ENCODE measurements at regions not wholly inside any gene's neighbourhood (a gene's known extent, or its start where the extent isn't known, plus 50 kb on each side); places are given as distances from the start of the nearest gene placed in this dataset.
A peak's percentile ranks its signal among the peaks of the same experiment; 100 is the strongest.

GRCh38 chr3:72560846-72561675, 287.2 kb downstream of the SHQ1 start:
- DNase-seq, result no peak

DNA sequence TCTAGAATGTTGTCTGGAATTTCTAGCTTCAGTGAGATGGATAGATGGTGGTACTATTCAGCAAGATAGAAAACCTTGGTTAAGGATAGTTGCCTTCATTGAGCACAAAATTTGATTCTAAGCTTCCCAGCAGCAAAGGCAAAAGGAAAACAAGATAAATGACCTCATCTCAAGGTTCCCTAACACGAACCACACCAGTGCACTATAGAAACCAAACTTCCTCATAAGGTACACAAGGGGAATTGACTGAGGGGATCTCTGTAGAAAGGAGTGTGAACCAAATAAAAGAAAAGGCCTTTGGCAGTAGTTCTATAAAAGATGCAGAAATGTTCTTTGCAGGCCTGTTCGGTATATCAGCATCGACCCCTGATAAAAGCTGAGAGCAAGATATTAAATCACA, 288.9 kb downstream of the SHQ1 start:
- DNase-seq, result no peak

DNA sequence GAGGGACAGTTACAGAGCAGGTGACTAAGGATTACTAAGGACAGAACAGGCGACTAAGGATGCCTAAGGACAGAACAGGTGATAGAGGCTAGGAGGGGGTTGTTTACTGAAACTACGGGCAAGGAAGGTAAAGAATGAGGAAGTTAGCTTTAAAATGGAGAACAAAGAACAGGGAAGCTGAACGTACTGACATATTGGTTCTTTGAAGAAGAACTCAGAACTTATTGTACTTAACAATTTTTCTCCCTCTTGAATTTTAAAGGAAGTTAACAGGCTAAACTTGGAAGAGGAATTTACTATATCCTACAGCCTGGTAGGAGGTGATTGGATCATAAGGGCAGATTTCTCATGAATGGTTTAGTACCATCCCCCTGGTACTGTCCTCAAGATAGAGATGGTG, 290.2 kb downstream of the SHQ1 start:
- no peak for DNase-seq

- DNase-seq, result no peak
Observed at GRCh38 chr3:72555714-72556113, 292.5 kb downstream of the SHQ1 start.

GRCh38 chr3:72554689-72555088, 293.6 kb downstream of the SHQ1 start:
- no peak for DNase-seq

DNA sequence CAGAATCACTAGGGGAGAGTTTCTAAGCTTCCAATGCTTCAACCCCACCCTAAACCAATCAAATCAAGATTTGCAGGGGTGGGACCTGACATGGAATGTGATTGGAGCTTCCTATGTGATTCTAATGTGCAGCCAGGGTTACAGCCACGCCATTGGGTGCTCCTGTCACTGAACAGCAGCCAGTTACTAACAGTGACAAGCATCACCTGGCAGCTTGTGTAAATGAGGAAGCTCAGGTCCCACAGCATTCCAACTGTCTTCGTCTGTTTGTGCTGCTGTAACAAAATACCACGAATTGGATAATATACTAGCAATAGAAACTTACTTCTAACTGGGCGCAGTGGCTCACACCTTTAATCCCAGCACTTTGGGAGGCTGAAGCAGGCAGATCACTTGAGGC, 294.9 kb downstream of the SHQ1 start:
- no peak for DNase-seq

DNA sequence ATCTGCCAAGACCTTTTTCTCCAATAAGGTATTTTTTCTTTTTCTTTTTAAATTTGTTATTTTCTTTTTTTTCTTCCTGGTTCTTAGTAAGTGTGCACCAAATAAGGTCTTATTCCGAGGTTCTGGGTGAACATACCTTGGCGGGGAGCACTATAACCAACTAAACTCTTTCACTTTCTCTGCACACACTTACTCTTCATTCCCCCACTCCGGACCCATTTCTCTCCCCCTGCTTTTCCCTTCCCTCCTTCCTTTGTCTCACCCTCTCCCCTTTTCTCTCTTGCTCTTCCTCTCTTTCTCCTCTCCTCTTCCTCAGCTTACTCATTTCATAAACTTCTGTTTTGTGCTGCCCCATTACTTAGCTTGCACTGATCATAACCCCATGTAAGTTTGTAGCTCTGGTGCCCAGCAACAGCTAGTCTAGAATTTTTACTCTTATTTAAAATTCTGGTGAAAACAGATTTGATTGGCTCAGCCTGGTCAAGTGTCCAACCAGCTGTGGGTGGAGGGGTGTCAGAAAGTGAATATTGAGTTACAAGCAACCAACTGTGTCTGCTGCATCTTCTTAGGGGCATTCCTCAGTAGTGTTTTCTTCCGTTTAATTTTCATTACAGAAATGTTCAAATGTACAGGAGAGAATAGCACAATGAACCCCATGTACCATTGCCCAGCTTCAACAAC, 297.5 kb downstream of the SHQ1 start:
- no peak for DNase-seq

DNA sequence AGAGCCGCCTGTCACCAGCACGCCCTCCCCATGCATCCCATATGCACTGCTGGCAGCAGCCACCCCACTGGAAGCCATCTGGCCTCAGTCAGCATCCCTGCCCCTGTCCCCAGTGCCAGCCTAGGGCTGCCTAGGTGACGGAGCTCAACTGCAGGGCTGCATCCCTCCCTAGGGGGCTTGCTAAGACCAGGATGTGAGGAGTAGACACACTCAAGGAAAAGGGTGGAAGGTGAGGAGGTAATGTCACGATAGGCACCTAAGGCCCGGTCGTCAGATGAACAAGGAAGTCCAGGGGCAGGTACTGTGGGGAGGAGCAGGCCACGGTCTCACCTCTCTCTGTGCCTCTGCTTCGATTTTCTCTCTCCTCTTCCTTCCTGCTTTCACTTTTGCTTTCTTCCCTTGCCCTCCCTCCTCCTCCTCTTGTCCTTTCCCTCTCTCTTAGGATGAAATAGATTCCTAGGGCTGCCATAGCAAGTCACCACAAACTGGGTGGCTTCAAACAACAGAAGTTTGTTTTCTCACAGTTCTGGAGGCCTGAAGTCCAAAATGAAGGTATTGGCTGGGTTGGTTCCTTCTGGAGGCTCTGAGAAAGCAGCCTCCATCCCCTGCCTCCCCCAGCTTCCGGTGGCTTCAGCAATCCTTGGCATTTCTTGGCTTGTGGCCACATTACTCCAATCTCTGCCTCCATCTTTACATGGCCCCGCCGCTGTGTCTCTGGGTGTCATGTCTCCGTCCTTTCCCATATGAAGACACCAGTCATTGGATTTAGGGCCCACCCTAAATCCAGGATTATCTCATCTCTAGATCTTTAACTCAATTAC, 298.3 kb downstream of the SHQ1 start:
- no peak for DNase-seq

DNA sequence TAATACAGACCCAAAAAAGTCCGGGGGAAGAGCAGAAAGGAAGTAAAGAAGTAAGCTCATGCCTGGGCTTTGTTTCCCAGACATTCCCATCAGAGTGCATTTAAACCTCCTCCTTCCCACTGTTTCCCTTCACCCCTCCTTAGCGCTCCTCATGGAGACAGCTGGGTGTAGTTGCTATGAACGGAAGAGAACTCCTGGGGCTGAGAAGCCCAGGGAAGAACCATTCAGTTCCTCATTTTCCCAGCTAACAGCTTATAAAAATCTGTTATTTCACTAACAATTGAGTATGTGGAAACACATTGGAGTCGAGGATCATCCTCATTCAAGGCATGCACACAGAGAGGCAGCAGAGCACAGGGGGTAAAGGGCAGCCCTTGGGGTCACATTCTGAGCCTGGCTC, 299.3 kb downstream of the SHQ1 start:
- DNase-seq, result no peak

GRCh38 chr3:72548461-72548860, 299.8 kb downstream of the SHQ1 start:
- DNase-seq, result no peak

DNA sequence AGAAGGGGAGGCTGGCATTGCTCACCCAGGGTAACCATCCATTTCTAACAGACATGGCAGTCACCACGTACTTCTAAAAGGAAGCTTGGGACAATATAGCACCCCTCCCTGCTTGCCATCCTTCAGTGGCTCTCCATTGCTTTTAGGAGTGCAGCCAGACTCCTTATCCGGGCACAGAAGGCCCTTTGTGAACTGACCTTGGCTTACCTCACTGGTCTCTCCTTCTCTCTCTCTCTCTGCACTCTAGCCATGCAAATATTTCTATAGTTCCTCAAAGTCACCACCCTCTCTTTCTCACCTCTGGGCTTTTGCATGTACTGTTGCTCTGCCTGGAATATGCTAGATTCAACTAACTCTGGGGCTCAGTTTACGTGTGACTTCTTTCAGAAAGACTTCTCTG, 301.1 kb downstream of the SHQ1 start:
- DNase-seq, result no peak

- DNase-seq, result no peak
Observed at GRCh38 chr3:72544239-72544638, 304.0 kb downstream of the SHQ1 start.

GRCh38 chr3:72543246-72543645, 305.0 kb downstream of the SHQ1 start:
- no peak for DNase-seq

DNA sequence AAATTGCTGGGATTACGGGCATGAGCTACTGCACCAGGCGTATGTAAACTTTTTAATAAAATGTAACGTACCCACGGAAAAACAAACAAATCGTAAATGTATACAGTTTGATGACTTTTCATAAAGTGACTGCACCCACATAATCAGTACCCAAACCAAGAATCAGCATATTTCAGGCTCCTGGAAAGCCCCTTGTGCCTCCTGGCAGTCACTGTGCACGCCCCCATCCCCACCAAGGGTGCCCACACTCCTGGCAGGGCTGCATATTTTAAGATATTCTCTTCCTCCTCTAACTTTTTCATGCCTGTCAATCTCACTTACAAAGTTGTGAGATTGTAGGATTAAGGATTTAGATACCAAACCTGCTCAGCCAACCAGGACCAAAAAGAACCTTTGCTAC, 305.5 kb downstream of the SHQ1 start:
- no peak for DNase-seq

GRCh38 chr3:72539856-72540255, 308.4 kb downstream of the SHQ1 start:
- DNase-seq, result no peak

- no peak for DNase-seq
Observed at GRCh38 chr3:72538070-72538745, 310.0 kb downstream of the SHQ1 start.

DNA sequence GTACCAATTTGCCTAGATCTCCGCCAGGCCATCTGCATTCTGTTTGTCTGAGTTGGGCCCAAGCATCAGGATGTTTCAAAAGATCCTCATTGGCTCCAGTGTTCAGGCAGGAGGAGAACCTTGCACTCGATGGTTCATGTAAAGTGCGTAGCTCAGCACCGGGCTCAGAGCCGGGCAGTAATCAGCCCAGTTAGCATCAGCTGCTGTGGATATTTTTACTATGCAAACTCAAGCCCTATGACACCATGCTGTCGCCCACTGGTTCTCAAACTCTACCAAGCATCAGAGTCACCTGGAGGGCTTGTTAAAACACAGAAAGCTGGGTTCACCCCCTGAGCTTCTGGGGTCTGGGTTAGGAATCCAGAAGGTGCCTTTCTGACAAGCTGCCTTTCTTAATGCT, 310.8 kb downstream of the SHQ1 start:
- no peak for DNase-seq

- DNase-seq, result no peak
Observed at GRCh38 chr3:72536878-72537267, 311.4 kb downstream of the SHQ1 start.

- no peak for DNase-seq
Observed at GRCh38 chr3:72536206-72536877, 311.9 kb downstream of the SHQ1 start.

- DNase-seq, result peak; percentile 23
Observed at GRCh38 chr3:72535772-72536171, 312.5 kb downstream of the SHQ1 start.

GRCh38 chr3:72533591-72534473, 314.4 kb downstream of the SHQ1 start:
- no peak for DNase-seq
